ENCODE measurements at regions not wholly inside any gene's neighbourhood (a gene's known extent, or its start where the extent isn't known, plus 50 kb on each side); places are given as distances from the start of the nearest gene placed in this dataset.

- H3K4me2 ChIP-seq (ENCODE audit: insufficient read depth, insufficient read length, low read length), result no peak overlapping the region
- no peak overlapping the region for H3K4ac ChIP-seq (ENCODE audit: low read depth, low read length)
- no peaks in the 10 kb centered on the region for H3K79me1 ChIP-seq (ENCODE audit: insufficient read depth, low read depth, low read length, poor library complexity, severe bottlenecking)
- no peak overlapping the region for H3K27ac Mint-ChIP-seq
- H3K18ac ChIP-seq (ENCODE audit: insufficient read length, low read depth, low read length), result no peak overlapping the region
- H3K9me3 Mint-ChIP-seq, result no peaks in the 10 kb centered on the region
- H3K9me3 ChIP-seq (ENCODE audit: control insufficient read depth, low read depth, low read length), result no peaks in the 10 kb centered on the region
- no peak overlapping the region for H2AK5ac ChIP-seq (ENCODE audit: insufficient read length, low read length)
- H3K27me3 ChIP-seq (ENCODE audit: insufficient read depth, low read length), result no peaks in the 10 kb centered on the region
- no peaks in the 10 kb centered on the region for H3K23me2 ChIP-seq (ENCODE audit: insufficient read length, low read depth, low read length, poor library complexity, severe bottlenecking)
- H4K20me1 ChIP-seq (ENCODE audit: control insufficient read depth, insufficient read depth, insufficient read length), result no peaks in the 10 kb centered on the region
- H3K79me2 ChIP-seq (ENCODE audit: insufficient read depth, low read length), result no peaks in the 10 kb centered on the region
- no peak overlapping the region for H3K27ac ChIP-seq (ENCODE audit: insufficient read length, low read depth, low read length)
- no peaks in the 10 kb centered on the region for H3K36me3 Mint-ChIP-seq (ENCODE audit: insufficient read depth in 1 of 3, low read depth in 3 of 3)
- H4K91ac ChIP-seq (ENCODE audit: insufficient read length, low read depth, low read length), result no peak overlapping the region
- no peak for TF ChIP-seq CTCF (conservative IDR thresholded peaks at IDR 0.05)
- no peak overlapping the region for H2BK12ac ChIP-seq (ENCODE audit: insufficient read length, low read depth, low read length)
- no peak overlapping the region for H2BK5ac ChIP-seq (ENCODE audit: insufficient read length, low read length)
- H3K14ac ChIP-seq (ENCODE audit: insufficient read depth, low read length), result no peak overlapping the region
- H3K9ac ChIP-seq (ENCODE audit: extremely low read depth, insufficient read length, low read length), result no peak overlapping the region
- H4K8ac ChIP-seq (replicated peaks; ENCODE audit: insufficient read length, low read depth, low read length), result no peak overlapping the region
- no peak overlapping the region for H3K4me3 Mint-ChIP-seq
- no peak overlapping the region for H3T11ph ChIP-seq (ENCODE audit: low read length)
- no peak overlapping the region for H2BK15ac ChIP-seq (ENCODE audit: low read depth, low read length)
- no CpG with 5 or more reads among the region's 2 CpGs for WGBS (ENCODE audit: extremely low coverage, insufficient read length, low lambda C conversion rate)
- no peak for DNase-seq
- peaks cover 2% of the 10 kb centered on the region; the same call in 1 of the 2 replicates for H3K27me3 Mint-ChIP-seq (ENCODE audit: low read depth)
- H2AFZ ChIP-seq (ENCODE audit: low read length), result no peak overlapping the region
- no peaks in the 10 kb centered on the region for H3K4me1 Mint-ChIP-seq
- H3K56ac ChIP-seq (ENCODE audit: insufficient read length, low read depth, low read length), result no peak overlapping the region
- no peak overlapping the region for H4K5ac ChIP-seq (ENCODE audit: insufficient read length, low read depth, low read length)
- no peak overlapping the region for H3K23ac ChIP-seq (ENCODE audit: insufficient read length, low read depth, low read length)
- no peaks in the 10 kb centered on the region for H3K4me1 ChIP-seq (ENCODE audit: insufficient read depth, low read length)
- no peak overlapping the region for H2BK120ac ChIP-seq (ENCODE audit: low read depth, low read length, poor library complexity, severe bottlenecking)
- H2BK20ac ChIP-seq (ENCODE audit: low read depth, low read length, poor library complexity, severe bottlenecking), result no peak overlapping the region
Observed at GRCh38 chr18:67428805-67429204, 87.7 kb downstream of the DSEL start.
